HCT116 (cell line): ENCODE measurements at regions not wholly inside any gene's neighbourhood (a gene's known extent, or its start where the extent isn't known, plus 50 kb on each side); places are given as distances from the start of the nearest gene placed in this dataset.

Source experiments
- CTCF ChIP-seq, 3 experiments: fragments of 200-600 bp in 1 of 3; sonication (generic) in 1 of 3; IDR thresholded peaks in 2 of 3; conservative IDR thresholded peaks in 1 of 3; 2 replicates each; pipeline ENCODE4 v1.5.1; 2012 to 2017; ENCODE audit warnings: low read depth in 2 of 3, low read length in 2 of 3, antibody characterized with exemption in 1 of 3, borderline replicate concordance in 1 of 3, control low read depth in 1 of 3, mild to moderate bottlenecking in 1 of 3, mixed read lengths in 1 of 3, mixed run types in 1 of 3, moderate library complexity in 1 of 3; ENCODE audit not compliant: insufficient read depth in 1 of 3
- ELF1 ChIP-seq: IDR thresholded peaks from 2 replicates; pipeline ENCODE4 v1.6.1; 2012; ENCODE audit warnings: low read depth, borderline replicate concordance
- EZH2phosphoT487 ChIP-seq: fragments of 200-600 bp; IDR thresholded peaks from 2 replicates; pipeline ENCODE4 v1.6.1; 2018; ENCODE audit warnings: antibody characterized with exemption, borderline replicate concordance
- JUND ChIP-seq: IDR thresholded peaks from 2 replicates; pipeline ENCODE4 v1.6.1; 2012
- RAD21 ChIP-seq: IDR thresholded peaks from 2 replicates; pipeline ENCODE4 v1.6.1; 2012; ENCODE audit warnings: low read depth, mild to moderate bottlenecking
- ZFX ChIP-seq: fragments of 450-650 bp; IDR thresholded peaks from 2 replicates; pipeline ENCODE4 v1.6.1; 2017

- TF ChIP-seq EZH2phosphoT487 (no peak), ZFX (no peak), JUND (no peak), CTCF (IDR thresholded peaks at IDR 0.05 in 2 of 3, conservative IDR thresholded peaks at IDR 0.05 in 1 of 3; ENCODE audit: borderline replicate concordance in 1 of 3, insufficient read depth in 1 of 3, low read depth in 2 of 3, low read length in 2 of 3) (no peak), RAD21 (no peak), ELF1 (no peak)
These were observed 90.7 kb upstream of the SIRPA start for GRCh38 chr20:1804554-1804956.
